ENCODE measurements at regions not wholly inside any gene's neighbourhood (a gene's known extent, or its start where the extent isn't known, plus 50 kb on each side); places are given as distances from the start of the nearest gene placed in this dataset.

DNA sequence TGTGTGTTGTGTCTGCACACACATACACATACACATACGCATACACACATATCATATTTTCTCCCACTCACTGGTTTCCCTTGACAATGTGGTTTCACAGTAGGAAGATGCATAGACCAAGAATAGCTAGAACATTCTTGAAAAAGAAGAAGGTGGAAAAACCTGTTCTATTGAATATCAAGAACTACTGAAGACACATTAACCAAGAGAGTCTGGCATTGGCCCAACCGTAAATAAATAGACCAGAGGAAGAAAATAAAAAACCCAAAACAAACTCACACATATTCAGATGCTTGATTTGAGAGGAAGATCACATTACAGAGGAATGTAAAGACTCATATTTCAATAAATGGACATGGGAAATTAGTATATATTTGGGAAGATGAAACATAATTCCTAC is 311.3 kb downstream of the FOXG1 start:
- no peaks in the 10 kb centered on the region for H3K23me2 ChIP-seq (ENCODE audit: low read depth, low read length)
- TF ChIP-seq, protein P1, sequence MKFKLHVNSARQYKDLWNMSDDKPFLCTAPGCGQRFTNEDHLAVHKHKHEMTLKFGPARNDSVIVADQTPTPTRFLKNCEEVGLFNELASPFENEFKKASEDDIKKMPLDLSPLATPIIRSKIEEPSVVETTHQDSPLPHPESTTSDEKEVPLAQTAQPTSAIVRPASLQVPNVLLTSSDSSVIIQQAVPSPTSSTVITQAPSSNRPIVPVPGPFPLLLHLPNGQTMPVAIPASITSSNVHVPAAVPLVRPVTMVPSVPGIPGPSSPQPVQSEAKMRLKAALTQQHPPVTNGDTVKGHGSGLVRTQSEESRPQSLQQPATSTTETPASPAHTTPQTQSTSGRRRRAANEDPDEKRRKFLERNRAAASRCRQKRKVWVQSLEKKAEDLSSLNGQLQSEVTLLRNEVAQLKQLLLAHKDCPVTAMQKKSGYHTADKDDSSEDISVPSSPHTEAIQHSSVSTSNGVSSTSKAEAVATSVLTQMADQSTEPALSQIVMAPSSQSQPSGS (IDR thresholded peaks at IDR 0.05; ENCODE audit: low read length), result no peak
- TF ChIP-seq SP4 (IDR thresholded peaks at IDR 0.05; ENCODE audit: low read length) (no peak), TAF7 (optimal IDR thresholded peaks at IDR 0.05; ENCODE audit: borderline replicate concordance, low read depth, low read length) (no peak), SP2 (IDR thresholded peaks at IDR 0.05; ENCODE audit: low read length) (no peak)
- WGBS, 2 experiments (ENCODE audit: extremely low coverage in 1 of 2, insufficient coverage in 1 of 2, insufficient read length in 1 of 2, insufficient replicate concordance in 2 of 2, low coverage in 1 of 2, low lambda C conversion rate in 2 of 2, missing lambda C conversion rate in 1 of 2), result 98% methylated on average over 2 of the region's 2 CpGs; no CpG with 5 or more reads in 1 of the 2 experiments
- H2BK120ac ChIP-seq (replicated peaks; ENCODE audit: low read depth, low read length), result no peak overlapping the region
- no peak overlapping the region for H3K23ac ChIP-seq (ENCODE audit: insufficient read length)
- H2BK5ac ChIP-seq (ENCODE audit: low read depth, low read length), result no peak overlapping the region
- no peak overlapping the region for H2AK5ac ChIP-seq (ENCODE audit: low read depth, low read length)
- H3K27ac ChIP-seq (ENCODE audit: low read depth, low read length), result no peak overlapping the region
- no peak overlapping the region for H3K4me3 ChIP-seq (ENCODE audit: extremely low read depth in 1 of 4, insufficient read depth in 2 of 4, low read depth in 3 of 4, low read length in 4 of 4)
- no peak overlapping the region for H3K4ac ChIP-seq (replicated peaks; ENCODE audit: insufficient read length, low read depth, low read length)
- no peak for DNase-seq (ENCODE audit: low read depth in 1 of 2, low spot score in 2 of 2)
- H3K79me1 ChIP-seq (ENCODE audit: low read depth, low read length), result no peaks in the 10 kb centered on the region
- H4K20me1 ChIP-seq (replicated peaks in 1 of 2; ENCODE audit: control insufficient read depth in 1 of 2, insufficient read depth in 2 of 2, low read length in 2 of 2), result no peaks in the 10 kb centered on the region
- no peak overlapping the region for H3K56ac ChIP-seq (replicated peaks; ENCODE audit: insufficient read length, low read depth, low read length)
- H3K4me2 ChIP-seq (ENCODE audit: insufficient read depth in 1 of 2, low read depth in 2 of 2, low read length in 2 of 2), result no peak overlapping the region
- no peak overlapping the region for H3K9ac ChIP-seq (replicated peaks in 1 of 4; ENCODE audit: extremely low read depth in 1 of 4, low read depth in 3 of 4, low read length in 3 of 4)
- no peak overlapping the region for H2BK12ac ChIP-seq (ENCODE audit: low read depth, low read length)
- no peak overlapping the region for H3K14ac ChIP-seq (ENCODE audit: insufficient read length)
- ChIA-PET CTCF (ENCODE audit: partially characterized antibody) (no interaction called here), POLR2A (ENCODE audit: partially characterized antibody) (no interaction called here)
- no peaks in the 10 kb centered on the region for H3K79me2 ChIP-seq (ENCODE audit: control insufficient read depth in 1 of 2, insufficient read depth in 2 of 2, low read length in 2 of 2)
- H3K4me1 ChIP-seq (replicated peaks in 1 of 4; ENCODE audit: control insufficient read depth in 3 of 4, insufficient read depth in 4 of 4, low read length in 3 of 4), result no peaks in the 10 kb centered on the region
- no peak overlapping the region for H2BK15ac ChIP-seq (ENCODE audit: low read length)
- no peaks in the 10 kb centered on the region for H3K36me3 ChIP-seq (ENCODE audit: control insufficient read depth in 2 of 4, insufficient read depth in 4 of 4, low read length in 3 of 4)
- H4K5ac ChIP-seq (ENCODE audit: insufficient read length, low read depth, low read length), result no peak overlapping the region
- H4K91ac ChIP-seq (replicated peaks; ENCODE audit: insufficient read length, low read length), result no peak overlapping the region
- H3K27me3 ChIP-seq (replicated peaks in 1 of 4; ENCODE audit: control insufficient read depth in 3 of 4, extremely low read depth in 1 of 4, insufficient read depth in 3 of 4, low read length in 3 of 4), result no peaks in the 10 kb centered on the region
- H2BK20ac ChIP-seq (ENCODE audit: low read length), result no peak overlapping the region
- no peak overlapping the region for H3K18ac ChIP-seq (ENCODE audit: extremely low read depth, low read length)
- FAIRE-seq, result no peak
- no peak overlapping the region for H2AFZ ChIP-seq (ENCODE audit: low read length)
- no peak overlapping the region for H4K8ac ChIP-seq (ENCODE audit: extremely low read depth, insufficient read depth, low read length)
- no peaks in the 10 kb centered on the region for H3K9me3 ChIP-seq (ENCODE audit: insufficient read depth in 2 of 2, low read depth in 1 of 2, low read length in 1 of 2)
